Panc1 (cell line): ENCODE measurements at regions not wholly inside any gene's neighbourhood (a gene's known extent, or its start where the extent isn't known, plus 50 kb on each side); places are given as distances from the start of the nearest gene placed in this dataset.

Experiments
- ATAC-seq: fragments of 200-7000 bp; cut with Tn5 transposase; 2 replicates; pipeline ENCODE4 v1.9.1; 2020; ENCODE audit warnings: mild to moderate bottlenecking, moderate library complexity
- BruUV-seq: library from RNA; stranded (reverse); fragments of 400-500 nt; replicated peaks from 2 replicates; lab custom pipeline; 2021; lab: Mats Ljungman, UMichigan
- CTCF ChIA-PET: fragments of 300-600 bp; sonication (Branson Sonifier 250); formaldehyde crosslinking; loops from one replicate; lab custom pipeline; 2022; ENCODE audit warnings: antibody characterized with exemption; lab: Charles Lee
- POLR2A ChIA-PET: fragments of 300-600 bp; sonication (Branson Sonifier 250); formaldehyde crosslinking; loops from one replicate; lab custom pipeline; 2022; ENCODE audit warnings: antibody characterized with exemption; lab: Charles Lee
- DNase-seq: peaks from one replicate; pipeline ENCODE4 v3.0.0-alpha.2; 2010; ENCODE audit warnings: low read depth, low spot score
- H3K27ac ChIP-seq: 2 replicates; pipeline ENCODE4 v1.5.1; 2011; ENCODE audit warnings: mild to moderate bottlenecking, low read length, inconsistent platforms
- H3K27me3 ChIP-seq: fragments of 200-500 bp; sonication (Bioruptor generic); 2 replicates; pipeline ENCODE4 v1.6.0; 2014; ENCODE audit warnings: low read length, inconsistent platforms; ENCODE audit not compliant: control insufficient read depth, insufficient read depth
- H3K36me3 ChIP-seq: fragments of 200-500 bp; sonication (Bioruptor generic); 2 replicates; pipeline ENCODE4 v1.5.1; 2014; ENCODE audit warnings: inconsistent platforms, mild to moderate bottlenecking, low read length, moderate library complexity; ENCODE audit not compliant: control insufficient read depth, insufficient read depth
- H3K4me1 ChIP-seq: 2 replicates; pipeline ENCODE4 v1.5.1; 2011; ENCODE audit warnings: inconsistent platforms, mild to moderate bottlenecking, low read length, moderate library complexity; ENCODE audit not compliant: control insufficient read depth, insufficient read depth
- H3K4me3 ChIP-seq, 2 experiments: 2 replicates each; pipeline ENCODE4 v1.5.1; 2011 to 2012; ENCODE audit warnings: low read depth in 2 of 2, low read length in 2 of 2, mild to moderate bottlenecking in 2 of 2, inconsistent platforms in 1 of 2, moderate library complexity in 1 of 2
- H3K9me3 ChIP-seq: fragments of 200-500 bp; sonication (Bioruptor generic); 2 replicates; pipeline ENCODE4 v1.5.1; 2014; ENCODE audit warnings: low read depth, mild to moderate bottlenecking, inconsistent platforms, low read length, moderate library complexity; ENCODE audit not compliant: control insufficient read depth, insufficient read depth
- POLR2AphosphoS5 ChIP-seq: IDR thresholded peaks from 2 replicates; pipeline ENCODE4 v1.6.1; 2012; ENCODE audit warnings: mild to moderate bottlenecking, low read depth, low read length, moderate library complexity
- SIN3A ChIP-seq: IDR thresholded peaks from 2 replicates; pipeline ENCODE4 v1.6.1; 2012; ENCODE audit warnings: low read depth, mild to moderate bottlenecking, low read length, moderate library complexity, borderline replicate concordance; ENCODE audit not compliant: insufficient read depth
- TCF7L2 ChIP-seq: IDR thresholded peaks from 2 replicates; pipeline ENCODE4 v1.6.1; 2011; ENCODE audit warnings: mild to moderate bottlenecking, low read depth, low read length, inconsistent platforms
- in situ Hi-C: cut with HindIII; loops from 2 replicates; pipeline ENCODE4 v1.10.0; 2016; ENCODE audit warnings: low sequenced_read_pairs, low pct_unique_long_range_greater_than_20kb
- intact Hi-C: fragments of 100-400 bp; cut with micrococcal nuclease; formaldehyde crosslinking; loops from one replicate; pipeline ENCODE4 v1.10.0; 2022; ENCODE audit not compliant: unreplicated experiment
- TF ChIP-seq, protein P1 (sequence below), 2 experiments: IDR thresholded peaks; 2 replicates each; pipeline ENCODE4 v1.6.1; 2011 to 2012; ENCODE audit warnings: low read depth in 2 of 2, control low read depth in 1 of 2, low read length in 1 of 2, mild to moderate bottlenecking in 1 of 2, moderate library complexity in 1 of 2; ENCODE audit not compliant: insufficient read depth in 1 of 2
- TF ChIP-seq, protein P2 (sequence below): fragments of 450-650 bp; IDR thresholded peaks from 2 replicates; pipeline ENCODE4 v1.5.1; 2017; ENCODE audit warnings: mild to moderate bottlenecking

DNA sequence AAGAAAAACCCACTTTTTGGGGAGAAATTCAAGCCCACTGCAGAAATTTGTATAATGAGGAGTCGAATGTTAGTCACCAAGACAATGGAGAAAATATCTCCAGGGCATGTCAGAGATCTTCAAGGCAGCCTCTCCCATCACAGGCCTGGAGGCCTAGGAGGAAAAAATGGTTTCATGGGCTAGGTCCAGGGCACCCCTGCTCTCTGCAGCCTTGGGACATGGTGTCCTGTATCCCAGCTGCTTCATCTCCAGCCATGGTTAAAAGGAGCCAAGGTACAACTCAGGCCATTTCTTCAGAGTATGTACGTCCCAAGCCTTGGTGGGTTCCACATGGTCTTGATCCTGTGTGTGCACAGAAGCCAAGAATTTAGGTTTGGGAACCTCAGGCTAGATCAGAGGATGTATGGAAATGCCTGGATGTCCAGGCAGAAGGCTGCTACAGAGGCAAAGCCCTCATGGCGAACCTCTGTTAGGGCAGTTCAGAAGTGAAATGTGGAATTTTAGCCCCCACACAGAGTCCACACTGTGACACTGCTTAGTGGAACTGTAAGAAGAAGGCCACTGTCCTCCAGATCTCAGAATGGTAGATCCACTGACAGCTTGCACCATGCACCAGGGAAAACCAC, 561.4 kb downstream of the ISL1 start:
- no peak for ATAC-seq
- intact Hi-C loops (no loop called here), in situ Hi-C loops (no loop called here)
- no peak for DNase-seq
- Histone ChIP-seq H3K4me1 (no peaks in the 10 kb centered on the region), H3K27ac (no peak overlapping the region), H3K4me3 (no peak overlapping the region), H3K36me3 (no peaks in the 10 kb centered on the region), H3K9me3 (peaks cover 8% of the 10 kb centered on the region; the same call in 1 of the 2 replicates), H3K27me3 (no peaks in the 10 kb centered on the region)
- no TSS peak for BruUV-seq
- TF ChIP-seq, protein P1, sequence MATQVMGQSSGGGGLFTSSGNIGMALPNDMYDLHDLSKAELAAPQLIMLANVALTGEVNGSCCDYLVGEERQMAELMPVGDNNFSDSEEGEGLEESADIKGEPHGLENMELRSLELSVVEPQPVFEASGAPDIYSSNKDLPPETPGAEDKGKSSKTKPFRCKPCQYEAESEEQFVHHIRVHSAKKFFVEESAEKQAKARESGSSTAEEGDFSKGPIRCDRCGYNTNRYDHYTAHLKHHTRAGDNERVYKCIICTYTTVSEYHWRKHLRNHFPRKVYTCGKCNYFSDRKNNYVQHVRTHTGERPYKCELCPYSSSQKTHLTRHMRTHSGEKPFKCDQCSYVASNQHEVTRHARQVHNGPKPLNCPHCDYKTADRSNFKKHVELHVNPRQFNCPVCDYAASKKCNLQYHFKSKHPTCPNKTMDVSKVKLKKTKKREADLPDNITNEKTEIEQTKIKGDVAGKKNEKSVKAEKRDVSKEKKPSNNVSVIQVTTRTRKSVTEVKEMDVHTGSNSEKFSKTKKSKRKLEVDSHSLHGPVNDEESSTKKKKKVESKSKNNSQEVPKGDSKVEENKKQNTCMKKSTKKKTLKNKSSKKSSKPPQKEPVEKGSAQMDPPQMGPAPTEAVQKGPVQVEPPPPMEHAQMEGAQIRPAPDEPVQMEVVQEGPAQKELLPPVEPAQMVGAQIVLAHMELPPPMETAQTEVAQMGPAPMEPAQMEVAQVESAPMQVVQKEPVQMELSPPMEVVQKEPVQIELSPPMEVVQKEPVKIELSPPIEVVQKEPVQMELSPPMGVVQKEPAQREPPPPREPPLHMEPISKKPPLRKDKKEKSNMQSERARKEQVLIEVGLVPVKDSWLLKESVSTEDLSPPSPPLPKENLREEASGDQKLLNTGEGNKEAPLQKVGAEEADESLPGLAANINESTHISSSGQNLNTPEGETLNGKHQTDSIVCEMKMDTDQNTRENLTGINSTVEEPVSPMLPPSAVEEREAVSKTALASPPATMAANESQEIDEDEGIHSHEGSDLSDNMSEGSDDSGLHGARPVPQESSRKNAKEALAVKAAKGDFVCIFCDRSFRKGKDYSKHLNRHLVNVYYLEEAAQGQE (IDR thresholded peaks at IDR 0.05; ENCODE audit: insufficient read depth in 1 of 2, low read depth in 2 of 2, low read length in 1 of 2) = no peak
- TF ChIP-seq SIN3A (no peak), TCF7L2 (no peak)
- TF ChIP-seq, protein P2, sequence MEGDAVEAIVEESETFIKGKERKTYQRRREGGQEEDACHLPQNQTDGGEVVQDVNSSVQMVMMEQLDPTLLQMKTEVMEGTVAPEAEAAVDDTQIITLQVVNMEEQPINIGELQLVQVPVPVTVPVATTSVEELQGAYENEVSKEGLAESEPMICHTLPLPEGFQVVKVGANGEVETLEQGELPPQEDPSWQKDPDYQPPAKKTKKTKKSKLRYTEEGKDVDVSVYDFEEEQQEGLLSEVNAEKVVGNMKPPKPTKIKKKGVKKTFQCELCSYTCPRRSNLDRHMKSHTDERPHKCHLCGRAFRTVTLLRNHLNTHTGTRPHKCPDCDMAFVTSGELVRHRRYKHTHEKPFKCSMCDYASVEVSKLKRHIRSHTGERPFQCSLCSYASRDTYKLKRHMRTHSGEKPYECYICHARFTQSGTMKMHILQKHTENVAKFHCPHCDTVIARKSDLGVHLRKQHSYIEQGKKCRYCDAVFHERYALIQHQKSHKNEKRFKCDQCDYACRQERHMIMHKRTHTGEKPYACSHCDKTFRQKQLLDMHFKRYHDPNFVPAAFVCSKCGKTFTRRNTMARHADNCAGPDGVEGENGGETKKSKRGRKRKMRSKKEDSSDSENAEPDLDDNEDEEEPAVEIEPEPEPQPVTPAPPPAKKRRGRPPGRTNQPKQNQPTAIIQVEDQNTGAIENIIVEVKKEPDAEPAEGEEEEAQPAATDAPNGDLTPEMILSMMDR = no peak
- ChIA-PET POLR2A (no interaction called here), CTCF (no interaction called here)

DNA sequence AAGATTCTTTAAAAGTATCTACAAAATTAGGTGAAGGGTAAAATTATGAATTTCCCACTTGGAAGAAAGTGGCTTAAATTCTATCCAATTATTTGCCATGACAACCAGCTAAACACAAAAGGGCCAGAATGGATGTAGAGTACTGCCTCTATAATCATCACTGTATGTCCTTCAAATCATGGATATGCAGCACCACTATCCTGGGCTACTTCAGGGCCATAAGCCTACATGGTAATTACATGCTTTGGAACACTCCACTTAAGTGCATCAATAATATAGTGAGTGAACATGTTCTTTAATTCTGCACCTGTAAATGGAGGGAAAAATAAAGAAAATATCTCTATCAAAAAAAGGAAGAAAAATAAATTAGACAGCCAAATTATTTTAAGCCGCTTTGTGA, 575.2 kb downstream of the ISL1 start:
- intact Hi-C loops = no loop called here
- no peaks in the 10 kb centered on the region for H3K36me3 ChIP-seq
- DNase-seq (no peak), ATAC-seq (no peak)
- H3K27me3 ChIP-seq = no peaks in the 10 kb centered on the region
- no TSS peak for BruUV-seq
- TF ChIP-seq POLR2AphosphoS5 = no peak
- TF ChIP-seq, protein P2 = no peak
- TF ChIP-seq, protein P1 (IDR thresholded peaks at IDR 0.05; ENCODE audit: insufficient read depth in 1 of 2, low read depth in 2 of 2, low read length in 1 of 2) = no peak
- TF ChIP-seq SIN3A = no peak
- TF ChIP-seq TCF7L2 = no peak
- no peak overlapping the region for H3K27ac ChIP-seq
- H3K9me3 ChIP-seq = no peaks in the 10 kb centered on the region
- H3K4me1 ChIP-seq = no peaks in the 10 kb centered on the region
- in situ Hi-C loops = no loop called here
- H3K4me3 ChIP-seq = no peak overlapping the region
- ChIA-PET CTCF (no interaction called here), POLR2A (no interaction called here)
